Heart left ventricle (tissue), 16 donors: ENCODE measurements at regions not wholly inside any gene's neighbourhood (a gene's known extent, or its start where the extent isn't known, plus 50 kb on each side); places are given as distances from the start of the nearest gene placed in this dataset.

ENCODE experiments used
- ATAC-seq, 4 donors: fragments of 200-7000 bp; cut with Tn5 transposase; one replicate each; pipeline ENCODE4 v1.9.1; 2020 to 2022; ENCODE audit warnings: moderate library complexity in 4 of 4, mild to moderate bottlenecking in 3 of 4, moderate number of reproducible peaks in 1 of 4
- DNase-seq, 5 donors: peaks; one replicate each; pipeline ENCODE4 v3.0.0-alpha.2; 2020
- H3K27ac ChIP-seq, 12 donors: fragments of 200-600 bp; sonication (generic) in 4 of 12; one replicate each; pipeline versions ENCODE4 v1.5.0 to v1.8.0; 2016 to 2022; ENCODE audit warnings: mild to moderate bottlenecking in 2 of 12
- H3K27me3 ChIP-seq, 9 donors: fragments of 200-600 bp; sonication (generic) in 2 of 9; one replicate each; pipeline versions ENCODE4 v1.5.1 to v1.8.0; 2016 to 2022; ENCODE audit warnings: mild to moderate bottlenecking in 3 of 9
- H3K36me3 ChIP-seq, 9 donors: fragments of 200-600 bp; sonication (generic) in 2 of 9; one replicate each; pipeline versions ENCODE4 v1.5.0 to v1.8.0; 2018 to 2022; ENCODE audit warnings: mild to moderate bottlenecking in 2 of 9
- H3K4me1 ChIP-seq, 12 donors: fragments of 200-600 bp; sonication (generic) in 4 of 12; one replicate each; pipeline versions ENCODE4 v1.5.0 to v1.8.0; 2016 to 2022; ENCODE audit warnings: mild to moderate bottlenecking in 3 of 12
- H3K4me3 ChIP-seq, 12 donors: fragments of 200-600 bp; sonication (generic) in 4 of 12; one replicate each; pipeline versions ENCODE4 v1.5.0 to v1.8.0; 2017 to 2022; ENCODE audit warnings: mild to moderate bottlenecking in 9 of 12, moderate library complexity in 4 of 12
- H3K9me3 ChIP-seq, 12 donors: fragments of 200-600 bp; sonication (generic) in 4 of 12; one replicate each; pipeline versions ENCODE4 v1.5.0 to v1.8.0; 2016 to 2022; ENCODE audit warnings: mild to moderate bottlenecking in 1 of 12
- CTCF ChIP-seq, 12 donors: fragments of 200-600 bp; sonication (generic) in 4 of 12; IDR thresholded peaks; one replicate each; pipeline versions ENCODE4 v1.5.0 to v1.8.0; 2018 to 2022; ENCODE audit warnings: antibody characterized with exemption in 12 of 12, mild to moderate bottlenecking in 5 of 12
- POLR2A ChIP-seq, 2 donors: fragments of 450-650 bp; IDR thresholded peaks; one replicate each; pipeline ENCODE4 v1.6.1; 2017; ENCODE audit warnings: antibody characterized with exemption in 2 of 2, mild to moderate bottlenecking in 2 of 2, moderate library complexity in 2 of 2
- WGBS, 4 donors: extraction: QIAGEN DNeasy Blood & Tissue Kit in 2 of 4; methylation state at CpG; one replicate each; pipeline versions ENCODE4 v1.1.5 to v1.1.7; 2013 to 2018; 5-methylcytosine and 5-hydroxymethylcytosine counted together
- intact Hi-C, 10 donors: fragments of 100-400 bp; cut with DNase I; formaldehyde crosslinking; loops; one replicate each; pipeline versions ENCODE4 v1.11.1 to v1.14.2; 2022
- donor health status: ischemic (EF 13 %, LVEDD 7.1; RV severe dilation, severe dysfunction).
- donor health status: healthy with polysubstance abuse.
- donor health status: DM: no; HTN: yes; CAD: no.
- donor health status: DM: no; HTN: no; CAD: no.
- donor health status: ischemic (EF 25% LVEDD 6.9; RV normal size, moderate dysfunction).
- donor health status: ischemic (EF 25% LVEDD 5.7; RV mildly dilated, moderate dysfunction).
- donor health status: healthy.
- donor health status: DM: yes; HTN: yes; CAD: no.
- donor health status: ischemic (EF 35%, LVEDD 5.7; RV mildly dilated, moderate dysfunction).
- donor health status: nonischemic (EF 11% LVEDD 7.7; RV severe dilation, severe dysfunction).
- donor health status: DM: yes; HTN: yes; CAD: no.
- donor health status: PGD.
- donor health status: ischemic (EF 29% LVEDD 5.4; RV normal size, mild dysfunction).
- donor health status: nonischemic (EF 23%, LVEDD 6.1; RV moderate dilation, normal function).

GRCh38 chr11:128198216-128198772 lies 389.1 kb downstream of the ETS1 start:
- ATAC-seq (no peak), DNase-seq (no peak)
- intact Hi-C loops: loop anchor here in 1 of 10 donors (10.0 kb wide), 1 partner anchor 277 kb away; no protein-coding TSS in a partner anchor
- H3K27me3 ChIP-seq: no peaks in the 10 kb centered on the region
- no peak overlapping the region for H3K4me3 ChIP-seq
- 72 to 80% (median 73%) methylated on average over 2 of the region's 2 CpGs for WGBS, 4 donors
- no peaks in the 10 kb centered on the region for H3K36me3 ChIP-seq
- TF ChIP-seq CTCF (IDR thresholded peaks at IDR 0.05): no peak
- no peak for TF ChIP-seq POLR2A (IDR thresholded peaks at IDR 0.05)
- H3K27ac ChIP-seq: no peak overlapping the region
- H3K4me1 ChIP-seq: peaks cover 0 to 18% (median 2%) of the 10 kb centered on the region in 12 donors
- H3K9me3 ChIP-seq: no peaks in the 10 kb centered on the region

DNA sequence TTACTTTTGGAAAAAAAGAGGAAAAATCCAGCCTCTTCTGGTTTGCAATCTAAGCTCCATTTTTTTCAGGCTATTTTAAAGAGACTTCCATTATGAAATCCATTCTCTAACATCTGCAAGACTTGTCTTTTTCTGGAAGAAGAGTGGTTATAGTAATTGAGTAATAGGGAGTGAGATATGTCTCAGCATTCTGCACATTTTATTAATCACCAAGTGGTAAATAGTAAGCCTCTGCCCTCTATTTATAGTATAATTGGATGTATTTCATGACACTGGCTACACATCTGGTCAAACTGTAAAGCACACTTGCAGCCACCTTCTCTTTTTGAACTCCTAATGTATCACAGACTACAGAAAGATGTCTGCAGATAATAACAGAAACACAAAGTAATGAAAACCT lies 391.1 kb downstream of the ETS1 start:
- H3K9me3 ChIP-seq: no peaks in the 10 kb centered on the region
- no peak overlapping the region for H3K4me3 ChIP-seq
- no peaks in the 10 kb centered on the region for H3K27me3 ChIP-seq
- DNase-seq: no peak
- H3K4me1 ChIP-seq: peaks cover 0 to 18% (median 2%) of the 10 kb centered on the region in 12 donors
- no peak overlapping the region for H3K27ac ChIP-seq
- no peak for ATAC-seq
- TF ChIP-seq CTCF (IDR thresholded peaks at IDR 0.05): no peak
- TF ChIP-seq POLR2A (IDR thresholded peaks at IDR 0.05): no peak
- intact Hi-C loops: loop anchor here in 1 of 10 donors (10.0 kb wide), 1 partner anchor 279 kb away; no protein-coding TSS in a partner anchor
- H3K36me3 ChIP-seq: no peaks in the 10 kb centered on the region

DNA sequence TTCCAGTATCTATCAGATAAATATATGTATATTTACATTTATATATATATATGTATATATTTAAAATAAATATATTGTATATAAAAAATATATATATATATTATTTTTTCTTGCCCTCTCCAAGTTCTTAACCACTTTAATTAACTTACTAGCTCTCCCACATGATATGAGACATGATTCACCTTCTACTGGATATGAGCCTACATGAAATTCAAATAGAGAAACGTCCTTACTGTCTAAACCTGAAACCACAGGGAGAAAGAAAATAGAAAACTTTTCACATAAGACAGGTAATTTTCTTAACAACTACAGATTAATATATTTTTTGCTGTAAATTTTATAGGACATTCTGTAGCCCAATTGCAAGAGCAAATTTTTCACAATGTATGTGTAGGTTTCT lies 391.6 kb downstream of the ETS1 start:
- no peak overlapping the region for H3K4me3 ChIP-seq
- intact Hi-C loops: loop anchor here in 1 of 10 donors (10.0 kb wide), 1 partner anchor 279 kb away; no protein-coding TSS in a partner anchor
- TF ChIP-seq POLR2A (IDR thresholded peaks at IDR 0.05): no peak
- TF ChIP-seq CTCF (IDR thresholded peaks at IDR 0.05): no peak
- ATAC-seq: no peak
- H3K4me1 ChIP-seq: peaks cover 0 to 18% (median 2%) of the 10 kb centered on the region in 12 donors
- H3K9me3 ChIP-seq: no peaks in the 10 kb centered on the region
- no peak overlapping the region for H3K27ac ChIP-seq
- no peak for DNase-seq
- H3K27me3 ChIP-seq: no peaks in the 10 kb centered on the region
- 75 to 85% (median 80%) methylated on average over 1 of the region's 1 CpG for WGBS, 4 donors
- H3K36me3 ChIP-seq: no peaks in the 10 kb centered on the region

- TF ChIP-seq POLR2A (IDR thresholded peaks at IDR 0.05) (no peak), CTCF (IDR thresholded peaks at IDR 0.05) (peak in 2 of 12 donors; percentile 6 to 29)
- intact Hi-C loops: loop anchor here in 1 of 10 donors (10.0 kb wide), 1 partner anchor 280 kb away; no protein-coding TSS in a partner anchor
- 46 to 48% (median 48%) methylated on average over 6 of the region's 6 CpGs for WGBS, 4 donors
- peak; percentile 54 to 81 (median 60) for ATAC-seq
- DNase-seq: no peak
- no peaks in the 10 kb centered on the region for H3K36me3 ChIP-seq
- H3K9me3 ChIP-seq: no peaks in the 10 kb centered on the region
- H3K4me3 ChIP-seq: no peak overlapping the region
- H3K4me1 ChIP-seq: peaks cover 0 to 18% (median 2%) of the 10 kb centered on the region in 12 donors
- H3K27ac ChIP-seq: no peak overlapping the region
- no peaks in the 10 kb centered on the region for H3K27me3 ChIP-seq
These were observed 392.2 kb downstream of the ETS1 start for GRCh38 chr11:128195057-128195751.
